HG03575 (cell line): ENCODE measurements at regions not wholly inside any gene's neighbourhood (a gene's known extent, or its start where the extent isn't known, plus 50 kb on each side); places are given as distances from the start of the nearest gene placed in this dataset.
"Not testable (repeated sequence)": the region's sequence is repeated elsewhere in the genome, so short reads cannot be mapped to it uniquely, and the experiment has no call there.

ENCODE experiments used
- ATAC-seq: cut with Tn5 transposase; IDR thresholded peaks from one replicate; pipeline ENCODE4 v1.9.1; 2021; ENCODE audit not compliant: unreplicated experiment, insufficient number of reproducible peaks, low FRiP score; ENCODE audit errors: extremely low read depth

GRCh38 chr9:109994141-109994540 lies 213.8 kb downstream of the C9orf152 start:
- no peak for ATAC-seq

GRCh38 chr9:109996936-109997580 lies 210.9 kb downstream of the C9orf152 start:
- no peak for ATAC-seq

GRCh38 chr9:109997682-109998081 lies 210.3 kb downstream of the C9orf152 start:
- ATAC-seq = no peak

GRCh38 chr9:110005521-110005920 lies 202.4 kb downstream of the C9orf152 start:
- not testable (repeated sequence) for ATAC-seq

- ATAC-seq = no peak
These were observed 201.3 kb downstream of the C9orf152 start for GRCh38 chr9:110006657-110007056.

- no peak for ATAC-seq
These were observed 200.3 kb downstream of the C9orf152 start for GRCh38 chr9:110007477-110008270.

GRCh38 chr9:110008663-110009062 lies 199.3 kb downstream of the C9orf152 start:
- no peak for ATAC-seq

GRCh38 chr9:110011628-110012320 lies 196.2 kb downstream of the C9orf152 start:
- ATAC-seq = no peak

- ATAC-seq = no peak
These were observed 194.9 kb downstream of the C9orf152 start for GRCh38 chr9:110013064-110013463.

- ATAC-seq = no peak
These were observed 192.2 kb downstream of the C9orf152 start for GRCh38 chr9:110015759-110016158.

GRCh38 chr9:110016340-110016739 lies 191.6 kb downstream of the C9orf152 start:
- no peak for ATAC-seq

GRCh38 chr9:110020216-110020615 lies 187.7 kb downstream of the C9orf152 start:
- ATAC-seq = not testable (repeated sequence)

- ATAC-seq = peak; percentile 96
These were observed 186.1 kb downstream of the C9orf152 start for GRCh38 chr9:110021891-110022290.

- not testable (repeated sequence) for ATAC-seq
These were observed 184.7 kb downstream of the C9orf152 start for GRCh38 chr9:110023221-110023620.

GRCh38 chr9:110025551-110026170 lies 182.3 kb downstream of the C9orf152 start:
- ATAC-seq = no peak

- no peak for ATAC-seq
These were observed 180.3 kb downstream of the C9orf152 start for GRCh38 chr9:110027671-110028081.

- ATAC-seq = no peak
These were observed 179.7 kb downstream of the C9orf152 start for GRCh38 chr9:110028271-110028670.

- ATAC-seq = no peak
These were observed 179.3 kb downstream of the C9orf152 start for GRCh38 chr9:110028676-110029075.

- no peak for ATAC-seq
These were observed 178.5 kb downstream of the C9orf152 start for GRCh38 chr9:110029429-110029955.
